MCF 10A (cell line): ENCODE measurements at regions not wholly inside any gene's neighbourhood (a gene's known extent, or its start where the extent isn't known, plus 50 kb on each side); places are given as distances from the start of the nearest gene placed in this dataset.

Experiments used
- BruUV-seq: library from RNA; stranded (reverse); fragments of 400-500 nt; replicated peaks from 2 replicates; lab custom pipeline; 2021; lab: Mats Ljungman, UMichigan
- CTCF ChIA-PET: fragments of 300-600 bp; sonication (Branson Sonifier 250); formaldehyde crosslinking; extraction: SDS; loops from one replicate; lab custom pipeline; 2021; ENCODE audit warnings: antibody characterized with exemption, inconsistent platforms; lab: Yijun Ruan, JAX
- POLR2A ChIA-PET: fragments of 300-600, 350-650 bp; sonication (Branson Sonifier 250); formaldehyde crosslinking; extraction: SDS; loops from one replicate; lab custom pipeline; 2020; ENCODE audit warnings: antibody characterized with exemption, inconsistent platforms; lab: Yijun Ruan, JAX
- DNase-seq: peaks from one replicate; pipeline ENCODE4 v3.0.0-alpha.2; 2018; ENCODE audit not compliant: unreplicated experiment
- H3K27ac Mint-ChIP-seq: one replicate; pipeline ENCODE4 v1.8.0; 2022; ENCODE audit warnings: mild to moderate bottlenecking, low read depth, mixed read lengths; ENCODE audit not compliant: unreplicated experiment
- H3K27me3 Mint-ChIP-seq: one replicate; pipeline ENCODE4 v1.8.0; 2022; ENCODE audit warnings: mixed read lengths; ENCODE audit not compliant: insufficient read depth, unreplicated experiment
- H3K36me3 Mint-ChIP-seq: one replicate; pipeline ENCODE4 v1.8.0; 2022; ENCODE audit warnings: mild to moderate bottlenecking, moderate library complexity, mixed read lengths; ENCODE audit not compliant: insufficient read depth, unreplicated experiment
- H3K4me1 Mint-ChIP-seq: one replicate; pipeline ENCODE4 v1.8.0; 2022; ENCODE audit warnings: mixed read lengths; ENCODE audit not compliant: insufficient read depth, unreplicated experiment
- H3K4me3 Mint-ChIP-seq: one replicate; pipeline ENCODE4 v1.8.0; 2022; ENCODE audit warnings: mild to moderate bottlenecking, moderate library complexity, mixed read lengths; ENCODE audit not compliant: unreplicated experiment
- H3K9me3 Mint-ChIP-seq: one replicate; pipeline ENCODE4 v1.8.0; 2022; ENCODE audit warnings: mixed read lengths; ENCODE audit not compliant: unreplicated experiment
- CTCF ChIP-seq: fragments of 200-600 bp; IDR thresholded peaks from one replicate; pipeline ENCODE4 v1.8.0; 2022; ENCODE audit warnings: antibody characterized with exemption, mild to moderate bottlenecking; ENCODE audit not compliant: unreplicated experiment
- intact Hi-C: fragments of 100-400 bp; cut with micrococcal nuclease; formaldehyde crosslinking; loops from 2 replicates; pipeline ENCODE4 v1.14.1; 2022

- Mint-ChIP-seq H3K4me1 (peaks cover 8% of the 10 kb centered on the region), H3K36me3 (no peaks in the 10 kb centered on the region), H3K4me3 (no peak overlapping the region), H3K9me3 (no peaks in the 10 kb centered on the region), H3K27me3 (no peaks in the 10 kb centered on the region), H3K27ac (no peak overlapping the region)
- TF ChIP-seq CTCF: no peak
- DNase-seq: no peak
- ChIA-PET CTCF (no interaction called here), POLR2A (no interaction called here)
- intact Hi-C loops: no loop called here
- BruUV-seq: no TSS peak
These were observed 54.5 kb upstream of the BOC start for GRCh38 chr3:113156816-113157333.

- BruUV-seq: no TSS peak
- Mint-ChIP-seq H3K4me1 (peaks cover 8% of the 10 kb centered on the region), H3K9me3 (no peaks in the 10 kb centered on the region), H3K27ac (no peak overlapping the region), H3K4me3 (no peak overlapping the region), H3K36me3 (no peaks in the 10 kb centered on the region), H3K27me3 (no peaks in the 10 kb centered on the region)
- TF ChIP-seq CTCF: no peak
- intact Hi-C loops: no loop called here
- ChIA-PET CTCF (no interaction called here), POLR2A (no interaction called here)
- no peak for DNase-seq
These were observed 53.8 kb upstream of the BOC start for GRCh38 chr3:113157408-113158030.

- intact Hi-C loops: no loop called here
- Mint-ChIP-seq H3K36me3 (no peaks in the 10 kb centered on the region), H3K27ac (no peak overlapping the region), H3K4me1 (peaks cover 7% of the 10 kb centered on the region), H3K9me3 (no peaks in the 10 kb centered on the region), H3K4me3 (no peak overlapping the region), H3K27me3 (no peaks in the 10 kb centered on the region)
- no peak for DNase-seq
- ChIA-PET POLR2A (no interaction called here), CTCF (no interaction called here)
- BruUV-seq: no TSS peak
- no peak for TF ChIP-seq CTCF
These were observed 53.2 kb upstream of the BOC start for GRCh38 chr3:113158171-113158570.
